SH-SY5Y (cell line): ENCODE measurements at regions not wholly inside any gene's neighbourhood (a gene's known extent, or its start where the extent isn't known, plus 50 kb on each side); places are given as distances from the start of the nearest gene placed in this dataset.

ENCODE experiments used
- GATA2 ChIP-seq: IDR thresholded peaks from 2 replicates; pipeline ENCODE4 v1.6.1; 2011; ENCODE audit warnings: mild to moderate bottlenecking, low read depth, low read length
- GATA3 ChIP-seq: IDR thresholded peaks from 2 replicates; pipeline ENCODE4 v1.6.1; 2011; ENCODE audit warnings: low read depth, mild to moderate bottlenecking, low read length, moderate library complexity

DNA sequence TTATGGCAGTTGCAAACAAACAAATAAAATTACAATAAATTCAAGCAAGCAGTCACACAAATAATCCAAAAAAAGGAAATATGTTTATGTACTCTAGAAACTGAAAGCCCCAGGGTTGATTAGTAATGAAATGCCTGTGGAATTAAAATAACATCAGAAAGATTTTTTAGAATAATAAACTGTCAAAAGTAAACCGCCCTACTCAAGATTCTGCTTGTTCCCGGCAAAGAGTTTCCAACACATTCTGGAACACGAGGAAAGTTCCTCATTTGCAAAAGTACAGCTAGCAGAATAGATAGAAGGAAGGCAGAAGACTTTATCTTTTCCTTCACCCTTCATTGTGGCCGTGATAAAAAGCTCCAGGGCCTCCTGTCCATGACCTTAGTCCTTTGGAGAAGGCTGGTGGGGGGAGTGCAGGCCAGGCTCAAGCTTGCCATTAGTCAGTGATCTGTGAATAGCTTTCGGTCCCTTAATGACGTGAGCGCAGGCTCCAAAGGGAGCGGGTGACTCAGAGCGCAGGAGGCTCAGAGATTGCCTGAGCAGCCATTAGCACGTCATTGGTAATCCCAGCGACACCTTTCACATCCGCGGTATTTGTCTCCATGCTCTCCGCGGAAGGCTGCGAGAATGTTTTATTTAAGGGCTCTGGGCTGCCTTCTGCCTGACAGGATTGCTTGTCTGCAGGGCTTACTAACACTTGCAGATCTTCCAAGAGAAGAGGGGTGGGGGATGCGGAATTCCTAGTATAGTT is 458.3 kb downstream of the METTL15 start:
- TF ChIP-seq GATA3 (no peak), GATA2 (no peak)

GRCh38 chr11:28559492-28559891 is 451.3 kb downstream of the METTL15 start:
- TF ChIP-seq GATA2 = no peak
- TF ChIP-seq GATA3 = no peak

DNA sequence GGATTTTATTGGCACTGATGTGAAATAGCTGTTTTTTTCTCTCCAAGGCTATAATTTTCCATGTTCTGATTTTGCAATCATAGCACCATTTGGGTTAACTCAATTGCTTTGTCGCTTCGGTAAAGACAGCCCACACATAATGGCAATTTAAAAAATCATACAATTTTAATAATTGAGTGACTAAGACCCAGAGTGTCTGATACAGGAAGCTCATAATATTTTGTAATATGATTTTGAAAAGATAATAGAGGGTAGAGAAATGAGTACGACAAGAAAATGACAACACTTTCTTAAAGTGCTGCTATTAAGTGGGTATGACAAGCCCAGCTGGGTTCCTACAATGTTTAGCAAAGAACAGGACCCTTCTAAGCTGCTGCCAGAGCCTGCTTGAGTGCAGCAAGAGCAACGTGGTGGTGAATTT is 439.1 kb downstream of the METTL15 start:
- no peak for TF ChIP-seq GATA2

DNA sequence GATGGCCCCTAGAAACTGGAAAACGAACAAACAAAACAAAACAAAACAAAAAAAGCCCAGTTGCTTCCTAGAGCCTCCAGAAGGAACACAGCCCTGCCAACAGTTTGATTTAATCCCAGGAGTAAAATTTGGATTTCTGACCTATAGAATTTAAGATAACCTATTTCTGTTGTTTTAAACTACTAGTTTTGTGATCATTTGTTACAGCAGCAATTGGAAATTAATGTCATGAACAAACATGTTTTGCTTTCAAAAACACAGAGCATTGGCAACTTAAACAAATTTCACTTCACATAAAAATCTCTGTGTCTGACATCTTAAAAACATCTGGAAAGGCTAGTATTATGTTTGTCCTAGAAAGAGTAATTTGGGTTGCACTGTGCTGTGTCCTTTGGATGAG is 437.3 kb downstream of the METTL15 start:
- TF ChIP-seq GATA2 (no peak), GATA3 (no peak)

- TF ChIP-seq GATA3 (no peak), GATA2 (no peak)
These were observed 434.4 kb downstream of the METTL15 start for GRCh38 chr11:28542561-28542960.

GRCh38 chr11:28539239-28540030 is 431.2 kb downstream of the METTL15 start:
- no peak for TF ChIP-seq GATA3

- no peak for TF ChIP-seq GATA3
- no peak for TF ChIP-seq GATA2
These were observed 429.6 kb downstream of the METTL15 start for GRCh38 chr11:28537822-28538221.

DNA sequence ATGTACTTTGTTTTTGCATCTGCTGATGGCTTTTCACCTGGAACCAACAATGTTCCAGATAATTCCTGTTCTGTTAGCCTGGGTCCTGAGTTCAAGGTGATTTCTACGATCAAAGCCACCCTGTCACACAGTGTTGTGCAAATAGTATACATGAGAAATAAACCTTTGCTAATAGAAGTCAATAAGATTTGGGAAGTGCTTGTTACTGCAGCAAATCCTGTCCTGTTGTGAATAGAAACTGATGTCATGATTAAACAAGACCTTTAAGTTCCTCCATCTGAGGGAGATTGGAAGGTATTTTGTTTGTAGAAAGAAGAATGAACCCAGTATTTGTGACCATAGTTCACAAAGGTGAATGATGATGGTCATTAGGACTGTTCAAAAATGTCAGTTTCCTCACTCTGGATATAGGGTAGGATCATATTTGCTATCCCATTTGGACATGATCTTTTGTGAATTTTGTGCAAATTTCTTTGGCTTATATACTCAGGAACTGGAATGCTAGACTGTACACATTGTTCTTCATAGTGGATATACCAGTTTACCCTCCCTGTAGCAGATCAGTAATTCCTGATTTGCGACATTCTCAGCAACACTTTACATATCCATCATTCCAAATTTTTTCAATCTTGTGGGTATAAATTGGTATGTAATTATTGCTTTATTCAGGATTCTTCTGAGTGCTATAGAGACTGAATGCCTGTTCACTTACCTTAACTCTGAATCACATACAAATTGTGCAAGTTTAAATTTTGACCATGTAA is 428.5 kb downstream of the METTL15 start:
- no peak for TF ChIP-seq GATA2
- TF ChIP-seq GATA3 = no peak

DNA sequence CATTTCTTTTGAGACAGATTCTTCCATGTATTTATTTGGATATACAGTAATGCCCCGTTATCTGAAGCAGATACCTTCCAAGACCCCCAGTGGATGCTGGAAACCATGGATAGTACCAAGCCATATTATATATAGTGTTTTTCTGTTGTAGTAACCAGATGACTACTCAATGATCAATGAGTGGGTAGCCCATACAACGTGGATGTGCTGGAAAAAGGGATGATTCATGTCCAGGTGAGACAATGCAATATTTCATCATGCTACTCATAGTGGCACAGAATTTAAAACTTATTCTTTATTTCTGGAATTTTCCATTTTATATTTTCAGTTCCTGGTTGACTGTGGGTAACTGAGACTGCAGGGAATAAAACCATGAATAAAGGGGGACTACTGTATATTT is 427.5 kb downstream of the METTL15 start:
- TF ChIP-seq GATA3 = no peak
- TF ChIP-seq GATA2 = no peak

- TF ChIP-seq GATA3 (no peak), GATA2 (no peak)
These were observed 421.6 kb downstream of the METTL15 start for GRCh38 chr11:28529540-28530410.

DNA sequence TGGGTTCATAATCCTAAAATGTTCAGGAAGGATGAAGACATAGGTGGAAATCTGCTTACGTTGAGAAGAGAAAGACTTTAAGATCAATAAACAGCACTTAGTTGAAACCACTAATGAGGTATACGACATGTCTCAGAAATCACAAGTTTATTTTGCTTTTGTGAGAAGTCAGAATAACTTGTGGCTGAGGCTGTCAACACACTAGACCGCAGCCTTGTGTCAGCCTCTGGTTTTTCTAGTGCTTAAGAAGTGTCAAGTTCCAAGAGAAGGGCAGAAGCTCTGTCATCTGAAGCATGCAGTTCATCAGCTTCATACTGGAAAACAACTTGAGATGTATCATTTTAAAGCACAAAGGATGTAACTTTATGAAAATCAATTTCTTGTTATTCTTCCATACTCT is 420.9 kb downstream of the METTL15 start:
- no peak for TF ChIP-seq GATA2
- no peak for TF ChIP-seq GATA3

- TF ChIP-seq GATA2 = no peak
- no peak for TF ChIP-seq GATA3
These were observed 420.0 kb downstream of the METTL15 start for GRCh38 chr11:28528217-28528616.

DNA sequence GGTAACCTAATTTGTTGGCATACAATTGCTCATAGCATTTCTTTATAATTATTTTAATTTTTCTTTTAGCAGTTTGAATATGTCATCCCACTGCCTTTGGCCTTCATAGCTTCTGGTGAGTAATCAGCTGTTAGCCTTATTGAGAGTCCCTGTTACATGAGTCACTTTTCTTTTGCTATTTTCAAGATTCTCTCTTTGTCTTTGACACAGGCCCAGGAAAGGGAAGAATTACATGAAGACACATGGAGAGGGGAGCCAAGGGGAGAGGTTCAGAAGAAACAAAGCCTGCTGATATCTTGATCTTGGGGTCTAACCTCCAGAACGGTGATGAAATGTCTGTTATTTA is 418.2 kb downstream of the METTL15 start:
- TF ChIP-seq GATA3 (no peak), GATA2 (no peak)
